Upper lobe of right lung (tissue), 1 donor: ENCODE measurements at regions not wholly inside any gene's neighbourhood (a gene's known extent, or its start where the extent isn't known, plus 50 kb on each side); places are given as distances from the start of the nearest gene placed in this dataset.

Experiments used
- ATAC-seq: fragments of 200-7000 bp; cut with Tn5 transposase; one replicate; pipeline ENCODE4 v1.9.1; 2020; ENCODE audit warnings: mild to moderate bottlenecking, moderate library complexity
- DNase-seq: peaks from one replicate; pipeline ENCODE4 v3.0.0-alpha.2; 2020
- H3K27ac ChIP-seq: fragments of 200-600 bp; one replicate; pipeline ENCODE4 v1.8.0; 2022
- H3K27me3 ChIP-seq: fragments of 200-600 bp; one replicate; pipeline ENCODE4 v1.8.0; 2022; ENCODE audit warnings: mild to moderate bottlenecking
- H3K36me3 ChIP-seq: fragments of 200-600 bp; one replicate; pipeline ENCODE4 v1.8.0; 2022
- H3K4me1 ChIP-seq: fragments of 200-600 bp; one replicate; pipeline ENCODE4 v1.8.0; 2022
- H3K4me3 ChIP-seq: fragments of 200-600 bp; one replicate; pipeline ENCODE4 v1.8.0; 2022; ENCODE audit warnings: mild to moderate bottlenecking
- H3K9me3 ChIP-seq: fragments of 200-600 bp; one replicate; pipeline ENCODE4 v1.8.0; 2022
- CTCF ChIP-seq: fragments of 200-600 bp; IDR thresholded peaks from one replicate; pipeline ENCODE4 v1.8.0; 2022; ENCODE audit warnings: antibody characterized with exemption
- intact Hi-C: fragments of 100-400 bp; cut with DNase I; formaldehyde crosslinking; loops from one replicate; pipeline ENCODE4 v1.11.0; 2022
- donor health status: DM: no; HTN: yes; CAD: no; lungs with severe emphysema.

- no peak for TF ChIP-seq CTCF
- DNase-seq (no peak), ATAC-seq (no peak)
- H3K36me3 ChIP-seq: no peaks in the 10 kb centered on the region
- H3K27me3 ChIP-seq: no peaks in the 10 kb centered on the region
- intact Hi-C loops: no loop called here
- H3K4me3 ChIP-seq: no peak overlapping the region
- no peaks in the 10 kb centered on the region for H3K9me3 ChIP-seq
- H3K4me1 ChIP-seq: no peaks in the 10 kb centered on the region
- no peak overlapping the region for H3K27ac ChIP-seq
These were observed 849.6 kb upstream of the MBL2 start for GRCh38 chr10:53622201-53622600.

- no peak for TF ChIP-seq CTCF
- no peak for DNase-seq
- ATAC-seq: no peak
- intact Hi-C loops: no loop called here
- Histone ChIP-seq H3K27me3 (no peaks in the 10 kb centered on the region), H3K36me3 (no peaks in the 10 kb centered on the region), H3K9me3 (no peaks in the 10 kb centered on the region), H3K4me3 (no peak overlapping the region), H3K4me1 (no peaks in the 10 kb centered on the region), H3K27ac (no peak overlapping the region)
These were observed 847.1 kb upstream of the MBL2 start for GRCh38 chr10:53619671-53620070.

- TF ChIP-seq CTCF: no peak
- Histone ChIP-seq H3K36me3 (no peaks in the 10 kb centered on the region), H3K4me1 (no peaks in the 10 kb centered on the region), H3K4me3 (no peak overlapping the region), H3K27ac (no peak overlapping the region), H3K9me3 (no peaks in the 10 kb centered on the region), H3K27me3 (no peaks in the 10 kb centered on the region)
- ATAC-seq: no peak
- intact Hi-C loops: no loop called here
- no peak for DNase-seq
These were observed 835.1 kb upstream of the MBL2 start for GRCh38 chr10:53607691-53608090.

GRCh38 chr10:53606981-53607380 lies 834.4 kb upstream of the MBL2 start:
- no peak for ATAC-seq
- intact Hi-C loops: no loop called here

GRCh38 chr10:53601260-53601875 lies 828.8 kb upstream of the MBL2 start:
- ATAC-seq: peak; percentile 66
- Histone ChIP-seq H3K4me3 (no peak overlapping the region), H3K27ac (no peak overlapping the region), H3K27me3 (no peaks in the 10 kb centered on the region), H3K36me3 (no peaks in the 10 kb centered on the region), H3K9me3 (no peaks in the 10 kb centered on the region), H3K4me1 (no peaks in the 10 kb centered on the region)
- peak; percentile 84 for TF ChIP-seq CTCF
- DNase-seq: no peak
- intact Hi-C loops: no loop called here

More at GRCh38 chr10:53606981-53607380, 834.4 kb upstream of the MBL2 start:
- H3K4me3 ChIP-seq: no peak overlapping the region
- H3K9me3 ChIP-seq: no peaks in the 10 kb centered on the region
- no peaks in the 10 kb centered on the region for H3K36me3 ChIP-seq
- TF ChIP-seq CTCF: no peak
- no peaks in the 10 kb centered on the region for H3K27me3 ChIP-seq
- no peak for DNase-seq
- no peak overlapping the region for H3K27ac ChIP-seq
- H3K4me1 ChIP-seq: no peaks in the 10 kb centered on the region

- Histone ChIP-seq H3K27ac (no peak overlapping the region), H3K4me3 (no peak overlapping the region), H3K36me3 (no peaks in the 10 kb centered on the region), H3K9me3 (no peaks in the 10 kb centered on the region), H3K27me3 (no peaks in the 10 kb centered on the region), H3K4me1 (no peaks in the 10 kb centered on the region)
- DNase-seq: no peak
- ATAC-seq: no peak
- TF ChIP-seq CTCF: no peak
- intact Hi-C loops: no loop called here
These were observed 826.3 kb upstream of the MBL2 start for GRCh38 chr10:53598914-53599313.
